GM21390 (cell line): ENCODE measurements at regions not wholly inside any gene's neighbourhood (a gene's known extent, or its start where the extent isn't known, plus 50 kb on each side); places are given as distances from the start of the nearest gene placed in this dataset.

ENCODE experiments used
- ATAC-seq: cut with Tn5 transposase; IDR thresholded peaks from one replicate; pipeline ENCODE4 v1.9.1; 2021; ENCODE audit not compliant: unreplicated experiment

DNA sequence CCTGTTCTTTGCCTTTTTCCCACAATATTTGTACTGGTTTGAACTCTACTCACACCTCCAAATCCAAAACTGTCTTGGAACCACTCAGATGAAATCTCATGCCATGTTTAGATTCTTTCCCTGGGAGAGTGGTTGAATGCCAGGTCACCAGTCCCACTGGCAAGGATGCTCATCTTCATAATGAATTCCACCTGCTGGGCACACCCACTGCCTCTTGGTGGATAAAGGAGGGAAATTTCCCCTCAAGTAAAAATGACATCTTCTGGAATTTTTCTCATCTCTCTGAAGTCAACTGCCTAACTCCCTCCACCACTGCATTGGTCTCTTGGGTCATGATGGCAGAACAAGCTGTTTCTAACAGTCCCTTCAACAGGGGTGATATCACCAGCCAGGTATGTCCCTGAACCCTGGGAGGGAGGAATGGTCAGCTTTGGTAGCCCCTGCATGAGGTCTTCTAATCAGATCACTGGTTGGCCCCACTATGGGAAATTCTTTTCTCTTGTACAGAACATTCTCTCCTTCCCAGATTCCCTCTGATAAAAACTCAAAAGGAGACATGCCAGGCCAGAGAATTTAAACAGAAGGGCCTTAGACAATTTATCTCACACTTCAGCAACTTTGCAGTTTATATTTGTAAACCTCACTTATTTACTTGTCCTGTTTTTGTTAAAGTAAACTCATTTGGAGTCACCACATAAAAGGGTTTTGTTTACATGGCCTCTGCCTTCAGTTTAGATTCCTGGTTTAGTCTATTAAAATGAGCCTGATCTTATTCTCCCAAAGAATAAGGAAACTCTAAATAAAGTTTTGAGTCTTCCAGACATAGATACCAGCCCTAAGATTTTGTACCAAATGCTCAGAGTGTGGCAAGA is 143.4 kb downstream of the WNT5A start:
- ATAC-seq: no peak

- no peak for ATAC-seq
Measured at GRCh38 chr3:55341502-55342031, 145.5 kb downstream of the WNT5A start.

DNA sequence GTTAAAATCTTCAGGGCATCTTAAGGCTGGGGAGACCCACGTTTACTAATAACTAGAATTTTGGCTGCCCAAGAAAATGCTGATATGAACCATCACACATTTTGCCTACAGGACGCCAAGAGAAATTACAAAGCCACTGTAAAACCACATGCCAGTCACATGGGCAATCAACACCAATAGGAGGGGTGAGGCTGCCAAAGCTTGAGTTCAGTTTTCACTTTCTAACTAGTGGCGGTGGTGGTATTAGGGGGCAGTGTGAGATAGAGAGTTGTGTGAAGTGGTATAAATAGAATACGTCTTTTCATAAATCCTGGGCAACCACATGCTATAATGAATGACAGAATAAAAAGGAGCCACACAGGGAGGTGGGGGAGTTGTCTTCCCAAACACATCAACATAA is 147.3 kb downstream of the WNT5A start:
- no peak for ATAC-seq

GRCh38 chr3:55339390-55339789 is 147.7 kb downstream of the WNT5A start:
- ATAC-seq: no peak

DNA sequence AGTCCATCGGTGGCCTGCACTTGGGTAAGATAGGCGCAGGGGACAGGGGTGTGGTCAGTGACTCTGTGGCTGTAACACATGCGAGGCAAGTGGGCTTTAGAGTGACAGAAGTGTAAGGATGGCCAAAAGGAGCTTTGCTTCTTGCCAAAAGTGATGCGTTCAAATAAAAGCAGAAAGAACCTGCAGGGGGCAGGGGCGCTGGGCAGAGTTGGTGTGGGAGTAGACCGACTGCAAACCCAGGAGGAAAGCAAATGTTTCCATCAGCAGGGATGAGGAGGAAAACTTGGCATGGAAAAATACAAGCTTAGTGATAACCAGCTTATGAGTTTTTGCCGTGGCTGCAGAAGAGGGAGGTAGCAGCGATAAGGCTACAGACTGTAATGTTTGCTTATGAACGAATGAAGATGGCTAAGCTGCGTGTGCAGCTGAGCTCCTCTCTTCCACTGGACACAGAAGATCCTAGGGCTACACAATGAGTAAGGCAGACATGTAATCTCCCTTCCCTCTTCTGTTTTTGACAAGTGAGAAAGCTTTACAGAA is 149.4 kb downstream of the WNT5A start:
- no peak for ATAC-seq

GRCh38 chr3:55333923-55334322 is 153.2 kb downstream of the WNT5A start:
- ATAC-seq: no peak

GRCh38 chr3:55333046-55333445 is 154.1 kb downstream of the WNT5A start:
- ATAC-seq: no peak

- ATAC-seq: no peak
Measured at GRCh38 chr3:55332176-55332575, 154.9 kb downstream of the WNT5A start.

DNA sequence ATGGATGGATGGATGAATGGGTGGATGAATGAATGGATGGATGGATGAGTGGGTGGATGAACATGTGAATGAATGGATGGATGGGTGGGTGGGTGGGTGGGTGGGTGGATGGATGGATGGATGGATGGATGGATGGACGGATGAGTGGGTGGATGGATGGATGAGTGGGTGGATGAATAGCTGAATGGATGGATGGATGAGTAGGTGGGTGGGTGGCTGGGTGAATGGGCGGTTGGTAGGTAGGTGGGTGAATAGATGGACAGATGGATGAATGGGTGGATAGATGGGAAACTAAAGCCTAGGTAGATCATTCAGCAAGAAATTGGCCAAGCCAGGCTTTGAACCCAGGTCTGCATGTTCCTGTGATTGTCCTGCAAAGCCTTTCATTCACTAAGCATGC is 155.6 kb downstream of the WNT5A start:
- no peak for ATAC-seq

GRCh38 chr3:55330756-55331155 is 156.3 kb downstream of the WNT5A start:
- ATAC-seq: no peak

DNA sequence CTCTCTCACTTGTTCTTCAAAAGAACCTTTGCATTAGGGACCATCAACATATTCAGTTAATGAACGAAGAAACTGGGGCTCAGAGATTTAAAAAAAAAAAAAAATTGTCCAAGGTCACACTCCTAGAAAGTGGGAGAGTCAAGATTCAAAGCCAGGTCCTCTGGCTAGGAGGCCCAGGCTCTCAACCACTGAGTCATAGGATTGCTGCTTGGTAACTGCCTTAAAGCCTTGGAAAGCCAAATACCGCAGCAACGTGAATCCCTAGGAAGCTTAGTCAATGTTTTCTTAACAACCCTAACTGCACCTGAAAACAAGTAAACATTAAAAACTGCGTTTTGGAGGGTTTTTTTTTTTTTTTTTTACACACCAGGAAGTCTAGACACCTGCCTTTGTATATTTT is 156.8 kb downstream of the WNT5A start:
- ATAC-seq: no peak

GRCh38 chr3:55329849-55330248 is 157.3 kb downstream of the WNT5A start:
- no peak for ATAC-seq

GRCh38 chr3:55327131-55327920 is 159.8 kb downstream of the WNT5A start:
- no peak for ATAC-seq

DNA sequence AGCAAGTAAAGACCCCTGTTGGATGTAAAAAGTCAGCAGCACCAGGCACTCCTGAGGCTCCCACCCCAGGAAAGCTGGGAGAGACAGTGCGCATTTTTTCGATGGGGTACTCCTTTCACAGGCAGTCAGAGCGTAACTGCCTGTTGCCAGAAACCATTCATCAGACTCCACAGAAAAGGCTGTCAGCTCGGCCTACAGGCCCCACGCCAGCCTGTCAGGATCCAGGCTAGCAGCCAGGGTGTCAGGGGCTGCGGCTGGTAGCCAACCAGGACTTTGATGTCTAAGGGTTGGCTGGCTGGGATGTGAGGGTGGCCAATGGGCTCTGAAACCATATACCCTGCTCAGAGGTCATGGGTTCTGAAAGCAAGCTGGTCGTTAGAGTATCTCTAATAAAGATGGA is 164.5 kb downstream of the WNT5A start:
- no peak for ATAC-seq

DNA sequence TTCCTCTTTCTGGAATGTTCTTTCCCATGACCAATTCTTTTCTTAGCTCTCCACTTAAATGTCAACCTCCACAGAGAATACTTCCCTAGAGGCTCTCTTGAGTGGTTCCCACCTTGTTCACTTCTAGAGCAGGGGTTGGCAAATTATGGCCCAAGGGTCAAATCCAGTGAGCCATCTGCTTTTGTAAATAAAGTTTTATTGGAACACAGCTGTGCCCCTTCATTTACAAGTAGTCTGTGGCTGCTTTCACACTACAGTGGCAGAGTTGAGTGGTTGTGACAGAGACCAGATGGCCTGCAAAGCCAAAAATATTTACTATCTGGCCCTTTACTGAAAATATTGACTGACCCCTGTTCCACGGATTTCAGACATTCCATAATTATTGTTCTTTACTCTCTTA is 166.2 kb downstream of the WNT5A start:
- no peak for ATAC-seq

GRCh38 chr3:55315396-55315795 is 171.7 kb downstream of the WNT5A start:
- no peak for ATAC-seq

- no peak for ATAC-seq
Measured at GRCh38 chr3:55313666-55314065, 173.4 kb downstream of the WNT5A start.

DNA sequence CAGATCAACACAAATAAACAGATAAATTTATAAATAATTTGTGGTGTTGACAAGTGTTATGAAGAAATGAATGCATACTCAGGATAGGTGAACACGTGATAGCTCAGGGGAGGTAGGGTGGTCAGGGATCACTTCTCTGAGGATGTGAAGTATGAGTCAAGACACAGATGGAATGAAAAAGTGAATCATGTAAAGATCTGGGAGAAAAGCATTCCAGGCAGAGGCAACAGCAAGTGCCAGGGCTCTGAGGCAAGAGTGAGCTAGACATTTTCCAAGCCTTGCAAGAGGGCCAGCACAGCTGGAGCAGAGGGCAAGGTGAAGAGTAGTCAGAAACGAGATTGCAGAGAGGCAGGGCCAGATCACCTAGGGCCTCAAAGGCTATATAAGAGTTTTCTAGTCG is 177.8 kb downstream of the WNT5A start:
- ATAC-seq: no peak

- ATAC-seq: no peak
Measured at GRCh38 chr3:55307622-55308021, 179.5 kb downstream of the WNT5A start.

GRCh38 chr3:55305696-55306485 is 181.2 kb downstream of the WNT5A start:
- no peak for ATAC-seq

DNA sequence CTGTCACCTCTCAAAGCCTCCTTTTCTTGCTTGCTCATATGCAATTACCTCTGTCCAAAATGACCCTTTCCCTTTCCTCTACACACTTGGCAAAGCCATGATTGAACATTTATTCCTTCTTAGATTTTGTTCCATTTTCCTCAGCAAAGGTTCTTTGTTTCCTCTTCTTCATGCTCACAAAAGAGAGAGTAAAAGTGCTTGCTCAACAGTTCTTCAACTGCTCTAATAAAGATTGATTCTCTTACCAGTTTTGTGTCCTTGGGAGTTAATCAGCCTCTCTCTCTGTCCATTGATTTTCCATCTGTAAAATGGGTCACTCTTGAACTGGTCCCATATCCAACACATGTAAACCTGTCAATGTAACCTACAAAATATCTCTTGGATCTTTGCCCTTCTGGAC is 186.4 kb downstream of the WNT5A start:
- ATAC-seq: no peak
